Fibroblast of skin of back (primary cell): ENCODE measurements at regions not wholly inside any gene's neighbourhood (a gene's known extent, or its start where the extent isn't known, plus 50 kb on each side); places are given as distances from the start of the nearest gene placed in this dataset.
"Not testable (repeated sequence)": the region's sequence is repeated elsewhere in the genome, so short reads cannot be mapped to it uniquely, and the experiment has no call there.

Experiments
- DNase-seq: peaks from one replicate; pipeline ENCODE4 v3.0.0-alpha.2; 2013

DNA sequence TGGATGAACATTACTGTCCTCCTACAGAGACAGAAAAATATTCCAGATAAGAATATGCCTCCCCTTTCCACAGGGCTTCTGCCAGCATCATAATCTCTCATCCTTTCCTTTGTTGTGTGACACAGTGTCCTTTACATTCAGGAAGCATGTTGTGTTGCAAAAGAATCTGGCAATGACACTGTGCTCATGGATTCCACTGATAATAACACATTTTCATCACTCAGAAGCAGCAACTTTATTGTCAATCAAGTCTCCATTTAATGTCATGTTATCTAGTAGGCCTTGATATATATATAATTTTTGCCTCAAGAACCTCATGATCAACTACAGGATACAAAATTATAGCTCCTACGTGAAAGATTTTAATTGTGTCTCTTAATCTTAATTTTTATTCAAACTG lies 833.9 kb downstream of the FSTL5 start:
- no peak for DNase-seq

DNA sequence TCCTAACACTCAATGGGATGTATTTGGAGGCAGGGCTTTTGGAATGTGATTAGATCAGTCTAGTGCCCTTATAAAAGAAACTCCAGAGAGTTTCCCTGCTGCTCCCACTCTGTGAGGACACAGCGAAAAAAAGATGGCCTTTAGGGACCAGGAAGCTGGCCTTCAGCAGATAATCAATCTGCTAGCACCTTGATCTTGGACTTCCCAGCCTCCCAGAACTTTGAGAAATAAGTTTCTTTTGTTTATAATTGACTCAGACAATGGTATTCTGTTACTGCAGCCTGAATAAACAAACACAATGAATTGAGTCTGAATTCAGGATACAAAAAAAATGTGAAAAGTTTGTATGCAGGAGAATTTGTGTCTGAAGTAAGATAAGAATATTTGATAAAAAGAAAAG lies 842.1 kb downstream of the FSTL5 start:
- no peak for DNase-seq

DNA sequence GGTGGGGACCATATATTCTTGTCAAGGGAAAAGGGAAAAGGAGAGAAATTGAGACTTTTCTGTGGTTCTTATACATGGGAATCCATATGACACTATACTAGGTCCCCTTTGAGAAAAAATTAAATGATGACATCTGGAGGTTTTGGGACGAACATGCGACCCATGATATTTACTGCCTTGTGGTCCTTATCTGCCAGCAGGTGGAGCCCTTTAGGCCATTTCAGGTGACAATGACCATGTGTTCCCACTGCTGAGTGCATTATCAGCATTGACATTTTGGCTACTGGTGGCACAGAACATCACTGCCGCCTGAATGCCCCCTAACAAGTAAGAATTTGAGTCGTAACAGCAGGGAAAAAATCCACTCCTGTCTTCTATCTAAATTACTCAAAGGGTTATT lies 843.4 kb downstream of the FSTL5 start:
- peak; percentile 26 for DNase-seq

DNA sequence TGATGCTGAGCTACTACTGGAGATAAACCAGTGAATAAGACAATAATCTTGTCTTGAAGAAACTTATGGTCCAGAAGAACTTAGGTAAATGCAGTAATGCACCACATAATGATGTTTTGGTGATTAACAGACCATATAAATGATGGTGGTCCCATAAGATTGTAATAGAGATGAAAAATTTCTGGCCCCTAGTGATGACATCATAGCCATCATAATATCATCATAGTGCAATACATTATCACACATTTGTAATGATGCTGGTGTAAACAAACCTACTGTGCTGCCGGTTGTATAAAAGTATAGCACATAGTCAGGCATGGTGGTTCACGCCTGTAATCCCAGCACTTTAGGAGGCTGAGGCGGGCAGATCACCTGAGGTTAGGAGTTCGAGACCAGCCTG lies 846.8 kb downstream of the FSTL5 start:
- no peak for DNase-seq

DNA sequence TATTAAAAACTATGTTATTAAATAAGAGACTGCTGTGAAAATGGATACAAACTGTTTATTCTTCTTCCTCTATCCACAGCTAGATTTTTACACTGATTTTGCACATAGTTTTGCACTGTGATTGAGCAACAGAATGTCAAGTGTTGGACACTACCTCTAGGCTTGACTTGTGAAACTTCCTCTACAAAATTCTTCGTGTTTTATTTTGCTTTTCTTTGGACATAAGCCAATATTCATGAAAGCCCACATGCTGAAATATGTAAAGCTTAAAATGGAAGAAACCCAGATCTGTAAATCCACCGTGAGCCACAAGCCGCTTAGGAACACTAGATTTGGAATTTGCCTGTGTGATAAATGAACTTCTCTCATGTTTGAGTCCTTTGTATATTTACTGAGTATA lies 849.4 kb downstream of the FSTL5 start:
- no peak for DNase-seq

DNA sequence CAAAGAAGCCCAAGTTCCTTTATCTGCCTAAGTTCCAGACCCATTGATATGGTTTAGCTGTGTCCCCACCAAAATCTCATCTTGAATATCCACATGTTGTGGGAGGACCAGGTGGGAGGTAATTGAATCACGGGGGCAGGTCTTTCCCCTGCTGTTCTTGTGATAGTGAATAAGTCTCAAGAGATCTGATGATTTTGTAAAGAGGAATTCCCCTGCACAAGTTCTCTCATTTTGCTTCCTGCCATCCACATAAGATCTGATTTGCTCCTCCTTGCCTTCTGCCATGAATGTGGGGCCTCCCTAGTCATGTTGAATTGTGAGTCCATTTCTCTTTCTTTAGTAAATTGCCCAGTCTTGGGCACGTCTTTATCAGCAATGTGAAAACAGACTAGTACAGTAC lies 860.2 kb downstream of the FSTL5 start:
- DNase-seq: no peak

DNA sequence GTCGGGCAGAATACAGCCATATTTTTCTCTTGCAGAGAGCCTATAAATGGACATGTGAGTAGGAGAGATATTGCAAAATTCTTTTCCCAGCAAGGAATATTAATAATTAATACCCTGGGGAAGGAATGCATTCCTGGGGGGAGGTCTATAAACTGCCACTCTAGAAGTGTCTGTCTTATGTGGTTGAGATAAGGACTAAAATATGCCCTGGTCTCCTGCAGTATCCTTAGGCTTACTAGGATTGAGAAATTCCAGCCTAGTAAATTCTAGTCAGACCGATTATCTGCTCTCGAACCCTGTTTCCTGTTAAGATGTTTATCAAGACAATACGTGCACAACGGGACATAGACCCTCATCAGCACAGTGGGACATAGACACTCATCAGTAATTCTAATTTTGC lies 872.6 kb downstream of the FSTL5 start:
- DNase-seq: no peak

DNA sequence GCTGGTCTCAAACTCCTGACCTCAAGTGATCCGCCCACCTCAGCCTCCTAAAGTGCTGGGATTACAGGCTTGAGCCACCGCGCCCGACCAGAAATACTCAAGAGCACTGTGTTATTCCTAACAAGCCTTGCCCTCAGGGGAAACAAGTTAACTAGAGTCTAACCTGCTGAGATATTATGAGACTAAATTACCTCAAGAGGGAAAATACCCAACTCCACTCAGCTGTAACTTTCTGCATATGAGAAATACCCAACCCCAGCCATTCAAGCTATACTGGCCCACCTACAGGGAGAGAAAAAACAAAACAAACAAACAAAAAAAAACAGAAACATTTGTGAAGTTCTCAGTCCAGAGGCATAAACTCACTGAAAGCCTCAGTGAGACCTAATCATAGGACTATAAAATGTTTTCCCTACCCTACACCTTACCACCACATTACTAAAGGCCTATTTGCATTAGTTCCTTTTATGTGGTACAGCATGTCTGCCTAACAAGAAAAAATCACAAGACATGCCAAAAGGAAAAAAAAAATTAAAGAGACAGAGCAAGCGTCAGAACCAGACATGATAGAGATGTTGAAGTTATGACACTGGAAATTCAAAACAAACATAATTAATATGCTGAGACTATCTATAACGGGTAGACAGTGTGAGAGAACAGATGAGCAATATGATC lies 876.0 kb downstream of the FSTL5 start:
- DNase-seq: no peak

DNA sequence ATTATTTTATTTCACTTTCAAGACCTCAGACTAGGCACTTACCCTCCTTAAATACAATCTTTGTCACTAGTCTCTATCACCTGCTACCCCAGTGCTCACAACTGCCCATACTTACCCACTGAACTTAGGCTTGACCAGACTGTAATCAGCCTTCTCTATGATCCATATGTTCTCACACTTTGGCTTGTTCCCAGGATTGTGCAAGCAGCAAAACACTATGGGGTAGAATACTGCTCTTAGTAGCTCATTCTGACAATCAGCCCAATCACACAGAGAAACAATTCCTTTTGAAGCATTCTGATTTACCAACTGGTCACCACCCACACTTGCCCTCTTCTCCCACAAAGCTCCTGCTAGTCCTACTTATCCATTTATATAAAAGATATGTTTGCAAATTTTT lies 878.3 kb downstream of the FSTL5 start:
- DNase-seq: no peak

DNA sequence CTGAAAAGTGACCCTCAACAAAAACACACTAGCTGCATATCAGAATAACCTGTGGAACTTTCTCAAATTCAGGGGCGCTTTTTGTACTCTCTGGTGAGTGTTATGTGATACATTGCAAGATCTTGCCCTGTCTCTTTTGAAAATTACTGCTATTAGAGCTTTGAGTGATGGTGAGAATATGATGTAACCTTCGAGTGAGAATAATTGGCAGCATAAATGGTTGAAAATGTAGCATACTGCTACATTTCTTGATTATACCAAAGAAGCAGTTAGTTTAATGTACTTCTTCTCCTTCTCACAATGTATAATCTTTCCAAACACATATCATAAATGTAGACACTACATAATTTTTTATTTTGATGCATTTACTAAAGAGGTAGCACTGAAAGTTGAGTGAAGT lies 882.9 kb downstream of the FSTL5 start:
- no peak for DNase-seq

DNA sequence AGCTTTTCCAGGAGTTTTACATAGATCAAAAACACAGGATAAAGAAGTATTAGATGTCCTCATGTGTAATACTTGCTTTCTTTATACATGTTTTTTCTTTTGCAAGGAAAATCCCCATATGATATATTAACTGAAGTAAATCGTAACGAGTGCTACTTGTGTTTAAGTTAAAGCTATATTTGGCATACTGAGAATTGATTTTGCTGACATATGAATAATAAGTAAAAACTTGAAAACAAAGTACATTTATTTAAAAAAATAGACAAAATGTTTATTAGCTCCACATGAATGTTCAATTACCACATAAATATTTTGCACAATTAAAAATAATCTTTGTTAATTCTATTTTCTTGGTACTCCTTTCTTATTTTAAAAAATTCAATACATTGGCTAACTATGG lies 884.7 kb downstream of the FSTL5 start:
- no peak for DNase-seq

DNA sequence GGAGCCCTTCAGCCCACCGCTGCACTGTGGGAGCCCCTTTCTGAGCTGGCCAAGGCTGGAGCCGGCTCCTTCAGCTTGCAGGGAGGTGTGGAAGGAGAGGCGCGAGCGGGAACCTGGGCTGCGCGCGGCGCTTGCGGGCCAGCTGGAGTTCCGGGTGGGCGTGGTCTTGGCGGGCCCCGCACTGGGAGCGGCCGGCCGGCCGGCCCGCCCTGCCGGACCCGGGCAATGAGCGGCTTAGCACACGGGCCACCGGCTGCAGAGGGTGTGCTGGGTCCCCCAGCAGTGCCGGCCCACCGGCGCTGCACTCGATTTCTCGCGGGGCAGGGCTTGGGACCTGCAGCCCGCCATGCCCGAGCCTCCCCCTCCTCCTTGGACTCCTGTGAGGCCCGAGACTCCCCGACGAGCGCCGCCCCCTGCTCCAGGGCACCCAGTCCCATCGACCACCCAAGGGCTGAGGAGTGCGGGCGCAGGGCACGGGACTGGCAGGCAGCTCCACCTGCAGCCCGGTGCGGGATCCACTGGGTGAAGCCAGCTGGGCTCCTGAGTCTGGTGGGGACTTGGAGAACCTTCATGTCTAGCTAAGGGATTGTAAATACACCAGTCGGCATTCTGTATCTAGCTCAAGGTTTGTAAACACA lies 886.5 kb downstream of the FSTL5 start:
- not testable (repeated sequence) for DNase-seq

DNA sequence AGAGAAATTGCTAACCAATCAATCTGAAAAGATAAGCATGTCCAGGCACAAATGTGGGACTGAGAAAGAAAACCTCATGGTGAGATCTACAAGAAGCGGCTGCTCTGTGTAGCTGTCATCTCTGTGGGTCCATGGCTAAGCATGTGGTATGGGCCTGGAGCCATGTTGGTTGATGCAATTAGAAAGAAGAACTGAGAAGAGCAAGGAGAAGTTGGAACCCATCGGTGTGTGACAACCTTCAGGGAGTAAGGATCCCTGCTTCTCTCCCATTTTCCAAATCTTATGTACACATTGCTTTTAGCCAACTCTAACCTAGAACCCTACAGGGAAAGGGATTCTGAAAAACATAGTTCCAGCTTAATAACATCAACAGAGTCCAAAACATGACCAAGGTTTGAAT lies 890.2 kb downstream of the FSTL5 start:
- no peak for DNase-seq

DNA sequence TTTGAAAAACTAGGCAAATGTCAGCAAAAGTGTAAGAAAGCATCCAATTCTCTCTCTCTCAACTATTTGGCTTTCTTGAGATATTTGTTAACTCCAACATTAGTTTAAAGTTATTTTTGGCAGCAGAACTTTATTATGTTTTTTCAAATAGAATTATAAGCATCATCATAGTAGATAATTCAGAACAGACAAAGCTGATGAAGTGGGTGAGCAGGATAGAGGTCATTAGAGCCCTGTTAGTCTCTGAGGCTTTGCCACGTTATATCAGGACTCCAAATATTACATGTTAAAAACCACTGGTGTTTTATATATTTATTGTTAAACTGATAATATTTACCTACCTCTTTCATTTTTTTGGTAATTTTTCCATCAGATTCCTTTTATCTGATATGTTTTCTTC lies 903.0 kb downstream of the FSTL5 start:
- DNase-seq: no peak

DNA sequence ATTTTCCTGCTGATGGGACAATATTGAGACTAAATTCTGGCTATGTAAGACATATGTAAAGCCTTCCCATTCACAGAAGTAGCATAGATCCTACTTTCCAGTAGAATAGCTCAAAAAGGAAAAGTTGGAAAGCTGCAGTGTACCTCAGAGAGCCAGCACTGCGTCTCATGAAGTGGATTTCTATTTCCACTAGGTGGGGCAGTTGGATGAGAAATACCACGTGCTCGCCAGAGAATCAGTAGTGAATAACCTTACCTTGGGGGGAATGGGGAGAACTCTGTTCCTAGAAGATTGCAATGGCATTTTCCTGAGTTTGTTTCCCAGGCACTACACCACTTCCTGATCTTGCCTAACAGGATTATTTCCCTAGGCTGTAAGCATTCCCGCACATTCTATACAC lies 907.1 kb downstream of the FSTL5 start:
- DNase-seq: no peak

DNA sequence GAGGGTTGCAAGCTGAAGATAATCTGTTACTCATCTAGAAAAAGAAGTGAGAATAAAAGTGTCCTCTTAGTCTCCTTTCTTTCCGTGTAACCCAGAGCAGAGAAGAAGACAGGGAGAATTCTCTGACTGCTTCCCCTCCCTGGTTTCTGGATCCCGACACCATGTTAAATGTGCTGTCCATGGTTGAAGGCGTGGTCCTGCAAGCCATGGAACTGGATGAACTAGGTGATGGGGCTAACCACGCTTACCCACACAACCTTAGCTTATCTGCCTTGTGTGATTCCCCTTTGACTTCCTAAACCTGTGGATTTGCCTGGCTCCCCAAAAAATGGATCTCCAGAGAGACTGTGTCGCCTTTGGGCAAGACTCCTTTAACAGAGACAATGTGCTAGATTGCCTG lies 907.6 kb downstream of the FSTL5 start:
- DNase-seq: no peak

DNA sequence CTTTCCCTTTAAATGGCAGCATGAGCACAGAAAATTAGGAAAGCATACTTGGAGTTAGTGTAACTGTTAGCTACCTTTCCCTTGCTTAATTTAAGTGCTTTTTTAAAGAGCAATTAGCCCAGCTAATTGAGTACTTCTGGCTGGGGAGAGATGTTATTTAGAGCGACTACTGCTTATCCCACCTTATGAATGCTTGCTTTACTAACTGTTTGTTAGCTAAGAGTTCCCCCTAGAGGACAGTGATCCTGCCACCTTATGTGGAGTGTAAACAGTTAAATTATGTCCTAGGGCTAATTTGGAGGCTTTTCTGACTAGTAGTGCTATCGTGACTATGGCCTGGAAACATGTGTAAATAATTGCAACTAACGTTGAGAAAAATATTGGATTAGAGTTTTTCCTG lies 909.4 kb downstream of the FSTL5 start:
- DNase-seq: no peak

DNA sequence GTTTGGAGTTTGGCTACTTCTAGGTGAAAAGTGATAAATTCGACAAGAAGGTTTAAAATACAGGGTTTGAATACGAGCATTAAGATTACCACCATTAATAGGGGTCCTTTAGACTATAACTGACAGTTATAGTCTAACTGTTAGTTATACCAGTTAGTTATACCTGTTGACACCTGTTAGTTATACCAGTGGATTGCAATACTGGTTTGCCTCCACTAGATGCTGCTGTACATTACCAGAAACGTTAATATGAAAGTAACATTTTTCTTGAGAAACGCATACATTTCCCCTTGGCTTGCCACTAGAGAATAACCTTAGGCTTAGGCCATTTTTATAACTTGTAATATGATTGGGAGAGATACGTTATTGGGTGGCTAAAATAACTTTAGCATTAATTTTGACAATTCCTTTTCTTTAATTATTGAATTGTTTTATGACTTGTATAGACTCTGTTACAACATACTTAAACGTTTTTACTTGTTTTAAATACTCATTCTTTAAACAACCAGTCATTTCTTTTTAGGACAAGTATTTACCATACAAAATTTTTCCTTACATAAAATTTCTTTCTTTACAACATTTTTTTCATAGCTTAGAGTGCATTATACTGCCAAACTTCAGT lies 911.2 kb downstream of the FSTL5 start:
- DNase-seq: peak; percentile 7

DNA sequence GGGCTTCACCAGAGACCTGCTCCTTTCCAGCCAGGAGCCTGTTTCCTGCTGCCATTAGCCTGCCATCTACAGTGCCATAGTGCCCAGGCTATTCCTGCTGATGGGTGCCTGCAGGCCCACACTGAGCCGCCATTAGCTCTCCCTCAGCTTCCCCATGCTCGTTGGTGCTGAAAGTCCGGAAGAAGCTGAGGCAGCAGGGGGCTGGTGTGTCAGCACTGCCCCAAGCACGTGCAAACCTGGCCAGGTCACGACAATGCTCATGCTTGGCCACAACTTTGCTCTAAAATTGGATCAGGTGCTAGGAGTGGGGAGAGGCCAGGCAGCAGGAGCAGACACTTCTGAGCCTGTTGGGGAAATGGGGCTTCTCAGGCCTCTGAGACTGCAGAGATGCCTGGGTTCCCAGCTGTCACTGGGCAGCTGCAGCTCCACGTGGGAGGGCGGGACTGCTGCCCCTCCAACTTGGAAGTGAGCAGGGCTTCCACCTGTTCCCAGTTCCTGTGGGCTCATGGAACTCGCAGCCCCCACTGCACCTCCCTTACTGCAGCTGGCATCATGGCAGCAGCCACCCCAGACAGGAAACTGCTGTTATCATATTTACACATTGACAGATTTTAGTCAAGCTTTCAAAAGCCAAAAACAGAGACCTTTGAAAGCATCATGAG lies 913.9 kb downstream of the FSTL5 start:
- DNase-seq: no peak

DNA sequence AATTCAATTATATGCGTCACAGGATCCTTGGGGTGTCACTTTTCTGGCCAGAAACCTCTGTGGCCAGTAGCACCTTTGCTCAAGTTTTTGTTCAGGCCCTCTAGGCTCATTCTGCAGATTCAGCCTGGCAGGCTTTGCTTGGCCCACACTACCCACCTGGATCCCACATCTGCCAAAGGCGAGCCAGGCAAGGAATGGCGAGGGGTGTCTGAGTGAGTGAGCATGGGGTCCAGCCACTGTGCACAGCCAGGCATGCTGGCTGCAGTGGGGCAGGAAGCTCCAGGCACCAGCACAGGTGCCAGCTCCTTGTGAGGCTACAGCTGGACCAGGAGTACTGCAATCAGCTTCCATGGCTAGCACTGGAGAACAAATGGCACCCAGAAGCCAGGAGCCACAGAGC lies 914.9 kb downstream of the FSTL5 start:
- DNase-seq: no peak

DNA sequence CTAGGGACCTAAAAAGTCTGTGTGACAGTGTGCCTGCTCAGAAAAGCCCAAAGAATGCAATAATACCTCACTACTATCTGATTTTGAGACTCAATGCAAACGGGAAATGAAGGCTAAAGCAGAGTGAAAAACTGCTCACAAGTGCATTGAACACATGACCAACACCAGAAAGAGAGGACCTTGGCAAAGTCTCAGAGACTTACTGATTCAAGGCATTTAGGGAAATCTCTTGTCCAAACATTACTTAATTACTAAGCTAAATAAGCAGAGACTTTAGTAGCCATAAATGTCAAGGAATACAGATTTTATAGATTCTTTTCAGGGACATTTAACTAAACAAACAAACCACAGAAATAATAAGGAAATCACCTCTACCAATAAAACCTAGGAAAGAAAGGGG lies 916.0 kb downstream of the FSTL5 start:
- DNase-seq: no peak

DNA sequence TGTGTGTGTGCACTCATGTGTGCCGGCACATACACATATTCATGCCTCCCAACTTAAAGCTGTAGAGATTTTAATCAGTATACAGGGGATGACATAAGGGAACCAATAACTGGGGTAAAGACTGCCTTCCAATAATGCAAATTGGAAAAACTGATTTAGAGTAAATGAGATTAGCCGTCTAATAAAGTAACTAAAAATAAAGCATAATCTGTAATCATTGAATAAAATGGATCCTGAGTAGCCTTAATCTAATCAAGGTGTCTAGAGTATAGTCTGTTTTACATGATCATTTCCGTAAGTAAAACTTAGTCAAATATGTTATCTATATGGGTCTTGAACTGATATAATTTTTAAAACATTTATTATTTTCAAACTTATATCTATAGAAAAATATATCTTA lies 925.8 kb downstream of the FSTL5 start:
- DNase-seq: no peak

DNA sequence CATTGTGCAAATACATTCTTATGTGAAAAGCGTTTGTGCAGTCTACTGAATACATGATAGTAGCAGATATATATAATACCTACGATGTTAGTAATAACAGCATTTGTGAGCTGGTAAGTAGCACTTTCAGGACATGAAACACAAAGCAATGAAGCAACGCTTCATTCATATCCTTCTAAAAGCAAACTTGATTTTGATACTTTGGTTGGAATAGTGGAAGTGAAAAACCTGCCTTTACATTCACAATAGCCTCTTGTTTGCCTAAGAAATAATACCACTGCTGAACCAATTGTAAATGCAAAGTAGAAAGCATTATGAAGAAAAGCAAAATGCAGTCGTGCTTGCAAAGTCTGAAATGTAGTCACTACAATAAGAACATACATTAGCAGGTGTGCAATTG lies 926.3 kb downstream of the FSTL5 start:
- no peak for DNase-seq

DNA sequence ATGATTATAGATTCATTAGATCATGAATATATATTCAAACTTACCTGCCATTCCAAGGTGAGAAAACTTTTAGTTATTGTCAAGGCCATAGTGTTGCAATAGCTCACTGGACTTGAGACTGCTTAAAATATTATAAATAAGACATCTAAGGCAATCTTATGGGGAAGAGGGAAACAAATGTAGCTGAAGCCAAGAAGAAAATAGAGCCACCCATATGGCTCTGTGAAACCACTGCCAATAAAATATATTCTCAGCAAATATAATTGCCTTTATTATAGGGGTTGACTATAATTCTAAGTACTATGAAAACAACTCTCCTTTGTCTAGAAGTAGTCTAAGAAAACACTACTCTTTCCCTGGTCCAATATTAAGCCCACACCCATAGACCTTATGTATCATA lies 938.5 kb downstream of the FSTL5 start:
- no peak for DNase-seq
